AG04450 (cell line): ENCODE measurements at regions not wholly inside any gene's neighbourhood (a gene's known extent, or its start where the extent isn't known, plus 50 kb on each side); places are given as distances from the start of the nearest gene placed in this dataset.
"Not testable (repeated sequence)": the region's sequence is repeated elsewhere in the genome, so short reads cannot be mapped to it uniquely, and the experiment has no call there.

ENCODE experiments used
- CTCF ChIA-PET: fragments of 300-600, 350-600 bp; formaldehyde crosslinking; extraction: SDS; loops from one replicate; lab custom pipeline; 2022; ENCODE audit warnings: antibody characterized with exemption, inconsistent platforms; lab: Charles Lee
- POLR2A ChIA-PET: fragments of 350-600 bp; formaldehyde crosslinking; extraction: SDS; loops from one replicate; lab custom pipeline; 2021; ENCODE audit warnings: antibody characterized with exemption, inconsistent platforms; lab: Yijun Ruan, JAX
- DNase-seq: peaks from one replicate; pipeline ENCODE4 v3.0.0-alpha.2; 2011; ENCODE audit warnings: low read depth, low spot score
- H3K27ac ChIP-seq: one replicate; pipeline ENCODE4 v1.5.1; 2012; ENCODE audit warnings: low read depth, low read length, control low read depth
- H3K27me3 ChIP-seq: one replicate; pipeline ENCODE4 v1.6.0; 2012; ENCODE audit warnings: low read length; ENCODE audit not compliant: control insufficient read depth, insufficient read depth
- H3K4me3 ChIP-seq: 2 replicates; pipeline ENCODE4 v1.5.1; 2011; ENCODE audit warnings: mild to moderate bottlenecking, low read depth, low read length, control low read depth
- H3K9me3 ChIP-seq: 2 replicates; pipeline ENCODE4 v1.5.1; 2012; ENCODE audit warnings: low read length; ENCODE audit not compliant: control insufficient read depth, insufficient read depth
- CTCF ChIP-seq: IDR thresholded peaks from 2 replicates; pipeline ENCODE4 v1.5.1; 2011; ENCODE audit warnings: low read depth, low read length, control low read depth, inconsistent platforms

GRCh38 chr6:147441751-147442150 is 66.7 kb upstream of the SAMD5 start:
- CTCF ChIA-PET, result interaction anchor here (0.7 kb wide), 1 partner anchor 100 kb away, joined by 3 read pairs; no protein-coding TSS in a partner anchor
- DNase-seq, result no peak

GRCh38 chr6:147447835-147448611 is 60.5 kb upstream of the SAMD5 start:
- Histone ChIP-seq H3K4me3 (no peak overlapping the region), H3K27me3 (peaks cover 4% of the 10 kb centered on the region), H3K9me3 (no peaks in the 10 kb centered on the region), H3K27ac (no peak overlapping the region)
- DNase-seq, result no peak
- ChIA-PET POLR2A (no interaction called here), CTCF (no interaction called here)
- no peak for TF ChIP-seq CTCF

More at GRCh38 chr6:147441751-147442150, 66.7 kb upstream of the SAMD5 start:
- no peaks in the 10 kb centered on the region for H3K9me3 ChIP-seq
- no peak for TF ChIP-seq CTCF
- no peak overlapping the region for H3K27ac ChIP-seq
- POLR2A ChIA-PET, result no interaction called here
- peaks cover 4% of the 10 kb centered on the region for H3K27me3 ChIP-seq
- H3K4me3 ChIP-seq, result no peak overlapping the region

GRCh38 chr6:147448775-147449174 is 59.7 kb upstream of the SAMD5 start:
- TF ChIP-seq CTCF, result no peak
- ChIA-PET CTCF (no interaction called here), POLR2A (no interaction called here)
- Histone ChIP-seq H3K27me3 (peaks cover 4% of the 10 kb centered on the region), H3K9me3 (no peaks in the 10 kb centered on the region), H3K4me3 (no peak overlapping the region), H3K27ac (no peak overlapping the region)
- no peak for DNase-seq

- peaks cover 2% of the 10 kb centered on the region for H3K27me3 ChIP-seq
- no peak overlapping the region for H3K4me3 ChIP-seq
- no peaks in the 10 kb centered on the region for H3K9me3 ChIP-seq
- CTCF ChIA-PET, result no interaction called here
- no peak for DNase-seq
- no peak for TF ChIP-seq CTCF
- POLR2A ChIA-PET, result no interaction called here
- H3K27ac ChIP-seq, result no peak overlapping the region
These were observed 58.9 kb upstream of the SAMD5 start for GRCh38 chr6:147449405-147450161.

- H3K9me3 ChIP-seq, result no peaks in the 10 kb centered on the region
- no peak overlapping the region for H3K27ac ChIP-seq
- ChIA-PET POLR2A (no interaction called here), CTCF (no interaction called here)
- H3K27me3 ChIP-seq, result no peaks in the 10 kb centered on the region
- DNase-seq, result no peak
- H3K4me3 ChIP-seq, result no peak overlapping the region
- no peak for TF ChIP-seq CTCF
These were observed 55.1 kb upstream of the SAMD5 start for GRCh38 chr6:147453361-147453760.

GRCh38 chr6:147454862-147455261 is 53.6 kb upstream of the SAMD5 start:
- H3K27me3 ChIP-seq, CTCF ChIA-PET, H3K27ac ChIP-seq, POLR2A ChIA-PET, H3K4me3 ChIP-seq, H3K9me3 ChIP-seq, DNase-seq: not testable (repeated sequence)
